ENCODE measurements at regions not wholly inside any gene's neighbourhood (a gene's known extent, or its start where the extent isn't known, plus 50 kb on each side); places are given as distances from the start of the nearest gene placed in this dataset.

- TF ChIP-seq CTCF (IDR thresholded peaks at IDR 0.05; ENCODE audit: low read depth, low read length, missing input control), result no peak
- TF ChIP-seq, protein P1, sequence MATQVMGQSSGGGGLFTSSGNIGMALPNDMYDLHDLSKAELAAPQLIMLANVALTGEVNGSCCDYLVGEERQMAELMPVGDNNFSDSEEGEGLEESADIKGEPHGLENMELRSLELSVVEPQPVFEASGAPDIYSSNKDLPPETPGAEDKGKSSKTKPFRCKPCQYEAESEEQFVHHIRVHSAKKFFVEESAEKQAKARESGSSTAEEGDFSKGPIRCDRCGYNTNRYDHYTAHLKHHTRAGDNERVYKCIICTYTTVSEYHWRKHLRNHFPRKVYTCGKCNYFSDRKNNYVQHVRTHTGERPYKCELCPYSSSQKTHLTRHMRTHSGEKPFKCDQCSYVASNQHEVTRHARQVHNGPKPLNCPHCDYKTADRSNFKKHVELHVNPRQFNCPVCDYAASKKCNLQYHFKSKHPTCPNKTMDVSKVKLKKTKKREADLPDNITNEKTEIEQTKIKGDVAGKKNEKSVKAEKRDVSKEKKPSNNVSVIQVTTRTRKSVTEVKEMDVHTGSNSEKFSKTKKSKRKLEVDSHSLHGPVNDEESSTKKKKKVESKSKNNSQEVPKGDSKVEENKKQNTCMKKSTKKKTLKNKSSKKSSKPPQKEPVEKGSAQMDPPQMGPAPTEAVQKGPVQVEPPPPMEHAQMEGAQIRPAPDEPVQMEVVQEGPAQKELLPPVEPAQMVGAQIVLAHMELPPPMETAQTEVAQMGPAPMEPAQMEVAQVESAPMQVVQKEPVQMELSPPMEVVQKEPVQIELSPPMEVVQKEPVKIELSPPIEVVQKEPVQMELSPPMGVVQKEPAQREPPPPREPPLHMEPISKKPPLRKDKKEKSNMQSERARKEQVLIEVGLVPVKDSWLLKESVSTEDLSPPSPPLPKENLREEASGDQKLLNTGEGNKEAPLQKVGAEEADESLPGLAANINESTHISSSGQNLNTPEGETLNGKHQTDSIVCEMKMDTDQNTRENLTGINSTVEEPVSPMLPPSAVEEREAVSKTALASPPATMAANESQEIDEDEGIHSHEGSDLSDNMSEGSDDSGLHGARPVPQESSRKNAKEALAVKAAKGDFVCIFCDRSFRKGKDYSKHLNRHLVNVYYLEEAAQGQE (IDR thresholded peaks at IDR 0.05), result no peak
- TF ChIP-seq EGR1 (IDR thresholded peaks at IDR 0.05; ENCODE audit: low read depth in 2 of 2), result no peak
- no peak for TF ChIP-seq HNF4G (IDR thresholded peaks at IDR 0.05)
- no peak for TF ChIP-seq RAD21 (IDR thresholded peaks at IDR 0.05)
- no peak for TF ChIP-seq JUND (IDR thresholded peaks at IDR 0.05)
- TF ChIP-seq, protein P2, sequence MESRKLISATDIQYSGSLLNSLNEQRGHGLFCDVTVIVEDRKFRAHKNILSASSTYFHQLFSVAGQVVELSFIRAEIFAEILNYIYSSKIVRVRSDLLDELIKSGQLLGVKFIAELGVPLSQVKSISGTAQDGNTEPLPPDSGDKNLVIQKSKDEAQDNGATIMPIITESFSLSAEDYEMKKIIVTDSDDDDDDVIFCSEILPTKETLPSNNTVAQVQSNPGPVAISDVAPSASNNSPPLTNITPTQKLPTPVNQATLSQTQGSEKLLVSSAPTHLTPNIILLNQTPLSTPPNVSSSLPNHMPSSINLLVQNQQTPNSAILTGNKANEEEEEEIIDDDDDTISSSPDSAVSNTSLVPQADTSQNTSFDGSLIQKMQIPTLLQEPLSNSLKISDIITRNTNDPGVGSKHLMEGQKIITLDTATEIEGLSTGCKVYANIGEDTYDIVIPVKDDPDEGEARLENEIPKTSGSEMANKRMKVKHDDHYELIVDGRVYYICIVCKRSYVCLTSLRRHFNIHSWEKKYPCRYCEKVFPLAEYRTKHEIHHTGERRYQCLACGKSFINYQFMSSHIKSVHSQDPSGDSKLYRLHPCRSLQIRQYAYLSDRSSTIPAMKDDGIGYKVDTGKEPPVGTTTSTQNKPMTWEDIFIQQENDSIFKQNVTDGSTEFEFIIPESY (IDR thresholded peaks at IDR 0.05), result no peak
- TF ChIP-seq YY1 (IDR thresholded peaks at IDR 0.05), result no peak
- TF ChIP-seq, protein P3, sequence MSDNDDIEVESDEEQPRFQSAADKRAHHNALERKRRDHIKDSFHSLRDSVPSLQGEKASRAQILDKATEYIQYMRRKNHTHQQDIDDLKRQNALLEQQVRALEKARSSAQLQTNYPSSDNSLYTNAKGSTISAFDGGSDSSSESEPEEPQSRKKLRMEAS (IDR thresholded peaks at IDR 0.05), result no peak
- no peak for TF ChIP-seq NR2F2 (IDR thresholded peaks at IDR 0.05)
- no peak for TF ChIP-seq FOXA1 (IDR thresholded peaks at IDR 0.05)
- TF ChIP-seq GABPA (IDR thresholded peaks at IDR 0.05 in 1 of 2, conservative IDR thresholded peaks at IDR 0.05 in 1 of 2), result no peak
- TF ChIP-seq, protein P4, sequence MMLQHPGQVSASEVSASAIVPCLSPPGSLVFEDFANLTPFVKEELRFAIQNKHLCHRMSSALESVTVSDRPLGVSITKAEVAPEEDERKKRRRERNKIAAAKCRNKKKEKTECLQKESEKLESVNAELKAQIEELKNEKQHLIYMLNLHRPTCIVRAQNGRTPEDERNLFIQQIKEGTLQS (IDR thresholded peaks at IDR 0.05), result no peak
Observed at GRCh38 chr10:59959504-59960018, 53.2 kb upstream of the CCDC6 start.
